ENCODE measurements at regions not wholly inside any gene's neighbourhood (a gene's known extent, or its start where the extent isn't known, plus 50 kb on each side); places are given as distances from the start of the nearest gene placed in this dataset.

DNA sequence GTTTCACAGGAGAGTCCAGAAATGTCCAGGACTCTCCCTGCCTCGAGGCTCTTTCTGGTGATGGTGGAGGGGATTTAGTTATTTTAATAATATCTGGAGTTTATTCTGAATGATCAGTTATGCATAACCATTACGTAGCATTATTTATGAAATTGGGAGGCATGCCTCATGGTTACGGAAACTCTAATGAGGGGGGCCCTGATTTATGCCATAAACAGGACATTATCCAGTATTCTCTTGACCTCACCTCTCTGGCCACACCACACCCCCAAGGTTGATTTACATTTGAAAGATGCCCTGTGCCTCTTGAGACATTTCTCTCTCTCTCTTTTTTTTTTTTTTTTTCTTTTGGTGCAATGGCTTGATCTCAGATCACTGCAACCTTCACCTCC is 268.8 kb downstream of the TFAP2C start:
- TF ChIP-seq, protein P1, sequence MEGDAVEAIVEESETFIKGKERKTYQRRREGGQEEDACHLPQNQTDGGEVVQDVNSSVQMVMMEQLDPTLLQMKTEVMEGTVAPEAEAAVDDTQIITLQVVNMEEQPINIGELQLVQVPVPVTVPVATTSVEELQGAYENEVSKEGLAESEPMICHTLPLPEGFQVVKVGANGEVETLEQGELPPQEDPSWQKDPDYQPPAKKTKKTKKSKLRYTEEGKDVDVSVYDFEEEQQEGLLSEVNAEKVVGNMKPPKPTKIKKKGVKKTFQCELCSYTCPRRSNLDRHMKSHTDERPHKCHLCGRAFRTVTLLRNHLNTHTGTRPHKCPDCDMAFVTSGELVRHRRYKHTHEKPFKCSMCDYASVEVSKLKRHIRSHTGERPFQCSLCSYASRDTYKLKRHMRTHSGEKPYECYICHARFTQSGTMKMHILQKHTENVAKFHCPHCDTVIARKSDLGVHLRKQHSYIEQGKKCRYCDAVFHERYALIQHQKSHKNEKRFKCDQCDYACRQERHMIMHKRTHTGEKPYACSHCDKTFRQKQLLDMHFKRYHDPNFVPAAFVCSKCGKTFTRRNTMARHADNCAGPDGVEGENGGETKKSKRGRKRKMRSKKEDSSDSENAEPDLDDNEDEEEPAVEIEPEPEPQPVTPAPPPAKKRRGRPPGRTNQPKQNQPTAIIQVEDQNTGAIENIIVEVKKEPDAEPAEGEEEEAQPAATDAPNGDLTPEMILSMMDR (IDR thresholded peaks at IDR 0.05 in 2 of 3, conservative IDR thresholded peaks at IDR 0.05 in 1 of 3; ENCODE audit: borderline replicate concordance in 1 of 3, insufficient read depth in 1 of 3, low read depth in 2 of 3, low read length in 2 of 3), result no peak
- no peak for TF ChIP-seq ELF1 (IDR thresholded peaks at IDR 0.05; ENCODE audit: borderline replicate concordance, low read depth)
